ENCODE measurements at regions not wholly inside any gene's neighbourhood (a gene's known extent, or its start where the extent isn't known, plus 50 kb on each side); places are given as distances from the start of the nearest gene placed in this dataset.

DNA sequence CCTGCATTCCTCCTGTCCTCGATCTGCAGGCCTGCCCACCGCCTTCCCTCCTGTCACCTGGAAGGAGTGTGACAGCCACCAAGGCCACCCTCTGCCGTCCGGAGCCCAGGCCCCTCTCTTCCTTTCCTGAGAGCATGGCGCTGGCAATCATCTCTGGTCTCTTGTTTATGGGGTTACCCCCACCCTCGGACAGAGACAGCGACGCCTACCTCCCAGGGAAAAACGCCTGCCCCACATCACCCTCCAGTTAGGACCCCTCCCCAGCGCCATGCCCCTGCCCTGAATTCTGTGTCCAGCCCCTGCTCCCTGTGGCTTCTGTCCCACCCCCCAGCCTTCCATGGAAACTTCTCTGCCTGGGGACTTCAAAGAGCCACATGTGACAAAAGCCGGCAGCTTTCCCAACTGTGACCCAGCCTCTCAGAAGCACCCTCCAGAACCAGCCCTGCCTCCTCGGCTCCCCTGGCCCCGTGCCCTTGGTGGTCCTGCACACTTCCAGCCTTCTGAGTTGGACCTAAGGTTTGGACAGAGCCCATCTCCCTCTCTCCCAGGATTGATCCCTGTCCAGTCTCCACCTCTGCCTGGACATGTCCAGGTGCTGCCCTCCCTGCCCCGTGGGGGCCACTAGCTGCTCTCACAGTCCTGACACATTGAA is 145.0 kb upstream of the HDAC4 start:
- TF ChIP-seq SIN3A (IDR thresholded peaks at IDR 0.05; ENCODE audit: borderline replicate concordance, insufficient read depth, low read length) (no peak), TAF1 (IDR thresholded peaks at IDR 0.05; ENCODE audit: borderline replicate concordance, insufficient read depth, low read length) (no peak), POLR2AphosphoS5 (IDR thresholded peaks at IDR 0.05; ENCODE audit: low read depth, low read length) (no peak), FOXP2 (optimal IDR thresholded peaks at IDR 0.05; ENCODE audit: borderline replicate concordance, extremely low read depth, extremely low read length, insufficient read depth) (no peak), REST (IDR thresholded peaks at IDR 0.05; ENCODE audit: insufficient read depth in 1 of 2, low read depth in 2 of 2, low read length in 2 of 2) (no peak)

- no peak for TF ChIP-seq FOXP2 (optimal IDR thresholded peaks at IDR 0.05; ENCODE audit: borderline replicate concordance, extremely low read depth, extremely low read length, insufficient read depth)
- no peak for TF ChIP-seq SIN3A (IDR thresholded peaks at IDR 0.05; ENCODE audit: borderline replicate concordance, insufficient read depth, low read length)
- TF ChIP-seq TAF1 (IDR thresholded peaks at IDR 0.05; ENCODE audit: borderline replicate concordance, insufficient read depth, low read length) = no peak
- no peak for TF ChIP-seq REST (IDR thresholded peaks at IDR 0.05; ENCODE audit: insufficient read depth in 1 of 2, low read depth in 2 of 2, low read length in 2 of 2)
- no peak for TF ChIP-seq POLR2AphosphoS5 (IDR thresholded peaks at IDR 0.05; ENCODE audit: low read depth, low read length)
These were observed 144.2 kb upstream of the HDAC4 start for GRCh38 chr2:239544918-239545465.

- TF ChIP-seq FOXP2 (optimal IDR thresholded peaks at IDR 0.05; ENCODE audit: borderline replicate concordance, extremely low read depth, extremely low read length, insufficient read depth) (no peak), TAF1 (IDR thresholded peaks at IDR 0.05; ENCODE audit: borderline replicate concordance, insufficient read depth, low read length) (no peak), POLR2AphosphoS5 (IDR thresholded peaks at IDR 0.05; ENCODE audit: low read depth, low read length) (no peak), SIN3A (IDR thresholded peaks at IDR 0.05; ENCODE audit: borderline replicate concordance, insufficient read depth, low read length) (no peak), REST (IDR thresholded peaks at IDR 0.05; ENCODE audit: insufficient read depth in 1 of 2, low read depth in 2 of 2, low read length in 2 of 2) (no peak)
These were observed 143.5 kb upstream of the HDAC4 start for GRCh38 chr2:239544143-239544917.

DNA sequence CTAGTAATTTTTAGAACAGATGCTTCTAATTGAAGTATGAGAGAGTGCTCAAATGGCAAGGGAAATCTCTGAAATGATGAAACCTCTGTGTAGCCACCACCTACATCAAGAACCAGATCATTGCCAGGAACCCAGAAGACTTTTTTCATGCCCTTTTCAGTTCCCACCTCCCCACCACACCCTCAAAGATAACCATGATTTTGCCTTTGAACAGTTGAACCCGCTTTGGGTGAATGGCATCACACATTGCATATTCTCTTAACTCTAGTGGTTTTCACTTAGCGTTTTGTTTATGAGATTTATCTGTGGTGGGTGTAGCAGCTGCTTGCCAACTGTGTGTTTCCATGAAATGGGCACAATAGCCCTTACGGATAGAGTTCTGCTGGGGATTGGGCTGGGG is 142.9 kb upstream of the HDAC4 start:
- TF ChIP-seq FOXP2 (optimal IDR thresholded peaks at IDR 0.05; ENCODE audit: borderline replicate concordance, extremely low read depth, extremely low read length, insufficient read depth) = no peak
- TF ChIP-seq SIN3A (IDR thresholded peaks at IDR 0.05; ENCODE audit: borderline replicate concordance, insufficient read depth, low read length) = no peak
- TF ChIP-seq TAF1 (IDR thresholded peaks at IDR 0.05; ENCODE audit: borderline replicate concordance, insufficient read depth, low read length) = no peak
- TF ChIP-seq POLR2AphosphoS5 (IDR thresholded peaks at IDR 0.05; ENCODE audit: low read depth, low read length) = no peak
- TF ChIP-seq REST (IDR thresholded peaks at IDR 0.05; ENCODE audit: insufficient read depth in 1 of 2, low read depth in 2 of 2, low read length in 2 of 2) = no peak
